ENCODE measurements at regions not wholly inside any gene's neighbourhood (a gene's known extent, or its start where the extent isn't known, plus 50 kb on each side); places are given as distances from the start of the nearest gene placed in this dataset.

DNA sequence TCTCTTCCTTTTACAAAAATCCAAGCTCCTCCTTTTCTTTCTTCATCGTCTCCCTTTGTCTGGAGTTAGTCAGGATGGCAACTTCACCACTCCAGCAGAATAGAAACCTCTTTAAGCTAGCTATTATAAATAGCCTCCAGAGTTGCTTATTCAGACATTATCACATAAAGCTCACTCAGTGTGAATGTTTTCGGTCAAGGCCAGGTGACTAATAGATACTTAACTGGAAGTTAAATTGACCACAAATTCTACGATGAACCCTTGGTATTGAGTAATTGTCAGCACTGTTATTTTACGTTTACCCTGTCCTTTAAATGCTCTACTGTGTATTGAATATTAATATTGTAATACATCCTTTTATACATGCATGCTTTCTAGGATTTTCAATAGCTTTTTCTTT is 340.4 kb downstream of the OTUD1 start:
- TF ChIP-seq EZH2 (IDR thresholded peaks at IDR 0.05; ENCODE audit: insufficient read depth, poor library complexity, severe bottlenecking) (no peak), EZH2phosphoT487 (IDR thresholded peaks at IDR 0.05; ENCODE audit: insufficient read depth, low read depth) (no peak)

Data from GM23248 (cell line).